Aorta (tissue), 5 donors: ENCODE measurements at regions not wholly inside any gene's neighbourhood (a gene's known extent, or its start where the extent isn't known, plus 50 kb on each side); places are given as distances from the start of the nearest gene placed in this dataset.

Experiments used
- ATAC-seq: fragments of 200-7000 bp; cut with Tn5 transposase; one replicate; pipeline ENCODE4 v1.9.1; 2022; ENCODE audit warnings: moderate library complexity; ENCODE audit not compliant: low FRiP score
- DNase-seq, 2 donors: peaks; one replicate each; pipeline ENCODE4 v3.0.0-alpha.2; 2020
- H3K27ac ChIP-seq, 2 donors: one replicate each; pipeline ENCODE4 v1.5.1; 2013; ENCODE audit warnings: low read length in 2 of 2, mild to moderate bottlenecking in 2 of 2, moderate library complexity in 2 of 2, control low read depth in 1 of 2, inconsistent platforms in 1 of 2, low read depth in 1 of 2
- H3K27me3 ChIP-seq, 2 donors: one replicate each; pipeline ENCODE4 v1.6.1; 2013; ENCODE audit warnings: control low read depth in 1 of 2, low read length in 1 of 2, mild to moderate bottlenecking in 1 of 2, moderate library complexity in 1 of 2; ENCODE audit not compliant: insufficient read depth in 2 of 2, control insufficient read depth in 1 of 2
- H3K36me3 ChIP-seq, 2 donors: one replicate each; pipeline ENCODE4 v1.6.1; 2013; ENCODE audit warnings: control low read depth in 1 of 2, low read length in 1 of 2, mild to moderate bottlenecking in 1 of 2; ENCODE audit not compliant: insufficient read depth in 2 of 2, control insufficient read depth in 1 of 2
- H3K4me1 ChIP-seq, 2 donors: one replicate each; pipeline ENCODE4 v1.6.1; 2013; ENCODE audit warnings: low read length in 2 of 2, control low read depth in 1 of 2, mild to moderate bottlenecking in 1 of 2, moderate library complexity in 1 of 2; ENCODE audit not compliant: insufficient read depth in 2 of 2, control insufficient read depth in 1 of 2
- H3K4me3 ChIP-seq, 2 donors: one replicate each; pipeline ENCODE4 v1.5.1; 2013; ENCODE audit warnings: low read length in 2 of 2, control low read depth in 1 of 2, mild to moderate bottlenecking in 1 of 2
- H3K9me3 ChIP-seq: one replicate; pipeline ENCODE4 v1.6.1; 2013; ENCODE audit warnings: mild to moderate bottlenecking, low read length; ENCODE audit not compliant: control insufficient read depth
- WGBS, 2 donors: extraction: QIAGEN DNeasy Blood & Tissue Kit; methylation state at CpG; one replicate each; pipeline ENCODE4 v1.1.7; 2013; 5-methylcytosine and 5-hydroxymethylcytosine counted together
- intact Hi-C, 2 donors: fragments of 100-400 bp; cut with DNase I; formaldehyde crosslinking; loops; one replicate each; pipeline versions ENCODE4 v1.14.2 to v1.15.0; 2022
- donor health status: healthy with polysubstance abuse.
- donor health status: Bipolar disorder and iron deficiency.
- donor health status: DM: no; HTN: no; CAD: no.
- donor health status: DM: no; HTN: no; CAD: no.
- donor health status: DM: yes; HTN: yes; CAD: no.

- Histone ChIP-seq H3K4me3 (no peak overlapping the region), H3K9me3 (no peaks in the 10 kb centered on the region), H3K27me3 (no peaks in the 10 kb centered on the region), H3K36me3 (no peaks in the 10 kb centered on the region), H3K4me1 (no peaks in the 10 kb centered on the region), H3K27ac (no peak overlapping the region)
- no peak for ATAC-seq
- intact Hi-C loops = no loop called here
- WGBS, 2 donors = 42 to 47% methylated on average over 4 of the region's 4 CpGs
- DNase-seq = no peak
These were observed 182.5 kb upstream of the RASSF8 start for GRCh38 chr12:25775968-25776367.

GRCh38 chr12:25780771-25781170, 177.7 kb upstream of the RASSF8 start:
- 71 to 80% methylated on average over 3 of the region's 3 CpGs for WGBS, 2 donors
- Histone ChIP-seq H3K36me3 (no peaks in the 10 kb centered on the region), H3K9me3 (no peaks in the 10 kb centered on the region), H3K4me3 (no peak overlapping the region), H3K4me1 (no peaks in the 10 kb centered on the region), H3K27ac (no peak overlapping the region), H3K27me3 (no peaks in the 10 kb centered on the region)
- ATAC-seq (no peak), DNase-seq (no peak)
- intact Hi-C loops = no loop called here

- no peaks in the 10 kb centered on the region for H3K9me3 ChIP-seq
- ATAC-seq (no peak), DNase-seq (no peak)
- no peaks in the 10 kb centered on the region for H3K4me1 ChIP-seq
- no peaks in the 10 kb centered on the region for H3K36me3 ChIP-seq
- H3K27me3 ChIP-seq = no peaks in the 10 kb centered on the region
- intact Hi-C loops = no loop called here
- WGBS, 2 donors = 74 to 76% methylated on average over 4 of the region's 4 CpGs
- H3K27ac ChIP-seq = no peak overlapping the region
- H3K4me3 ChIP-seq = no peak overlapping the region
These were observed 177.2 kb upstream of the RASSF8 start for GRCh38 chr12:25781232-25781631.

GRCh38 chr12:25783566-25783965, 174.9 kb upstream of the RASSF8 start:
- no peaks in the 10 kb centered on the region for H3K27me3 ChIP-seq
- no peak overlapping the region for H3K4me3 ChIP-seq
- H3K36me3 ChIP-seq = no peaks in the 10 kb centered on the region
- DNase-seq (no peak), ATAC-seq (no peak)
- no peaks in the 10 kb centered on the region for H3K4me1 ChIP-seq
- 88 to 89% methylated on average over 5 of the region's 5 CpGs for WGBS, 2 donors
- intact Hi-C loops = no loop called here
- H3K27ac ChIP-seq = no peak overlapping the region
- H3K9me3 ChIP-seq = no peaks in the 10 kb centered on the region

- no peaks in the 10 kb centered on the region for H3K36me3 ChIP-seq
- no peak overlapping the region for H3K27ac ChIP-seq
- intact Hi-C loops = no loop called here
- WGBS, 2 donors = 92 to 95% methylated on average over 7 of the region's 7 CpGs
- no peaks in the 10 kb centered on the region for H3K4me1 ChIP-seq
- DNase-seq (no peak), ATAC-seq (no peak)
- no peaks in the 10 kb centered on the region for H3K9me3 ChIP-seq
- no peak overlapping the region for H3K4me3 ChIP-seq
- H3K27me3 ChIP-seq = no peaks in the 10 kb centered on the region
These were observed 173.8 kb upstream of the RASSF8 start for GRCh38 chr12:25784669-25785068.

- H3K27ac ChIP-seq = no peak overlapping the region
- peaks cover 0 to 3% of the 10 kb centered on the region in 2 donors for H3K4me1 ChIP-seq
- no peak for ATAC-seq
- H3K27me3 ChIP-seq = no peaks in the 10 kb centered on the region
- H3K9me3 ChIP-seq = no peaks in the 10 kb centered on the region
- WGBS, 2 donors = 88 to 94% methylated on average over 4 of the region's 4 CpGs
- no peak for DNase-seq
- intact Hi-C loops = no loop called here
- H3K4me3 ChIP-seq = no peak overlapping the region
- no peaks in the 10 kb centered on the region for H3K36me3 ChIP-seq
These were observed 173.3 kb upstream of the RASSF8 start for GRCh38 chr12:25785134-25785533.

GRCh38 chr12:25787701-25788100, 170.8 kb upstream of the RASSF8 start:
- DNase-seq (no peak), ATAC-seq (no peak)
- H3K9me3 ChIP-seq = no peaks in the 10 kb centered on the region
- no peak overlapping the region for H3K4me3 ChIP-seq
- H3K4me1 ChIP-seq = peaks cover 0 to 4% of the 10 kb centered on the region in 2 donors
- intact Hi-C loops = no loop called here
- no peak overlapping the region for H3K27ac ChIP-seq
- no peaks in the 10 kb centered on the region for H3K27me3 ChIP-seq
- 74 to 82% methylated on average over 2 of the region's 2 CpGs for WGBS, 2 donors
- no peaks in the 10 kb centered on the region for H3K36me3 ChIP-seq

- Histone ChIP-seq H3K4me1 (peaks cover 0 to 4% of the 10 kb centered on the region in 2 donors), H3K27me3 (no peaks in the 10 kb centered on the region), H3K27ac (no peak overlapping the region), H3K9me3 (no peaks in the 10 kb centered on the region), H3K36me3 (no peaks in the 10 kb centered on the region), H3K4me3 (no peak overlapping the region)
- WGBS, 2 donors = 59 to 84% methylated on average over 1 of the region's 1 CpG
- ATAC-seq (peak; percentile 33), DNase-seq (no peak)
- intact Hi-C loops = no loop called here
These were observed 169.6 kb upstream of the RASSF8 start for GRCh38 chr12:25788707-25789442.

- DNase-seq = no peak
- Histone ChIP-seq H3K27ac (no peak overlapping the region), H3K4me3 (no peak overlapping the region), H3K36me3 (no peaks in the 10 kb centered on the region), H3K27me3 (no peaks in the 10 kb centered on the region), H3K4me1 (peaks cover 0 to 4% of the 10 kb centered on the region in 2 donors), H3K9me3 (no peaks in the 10 kb centered on the region)
- intact Hi-C loops = no loop called here
- peak; percentile 72 for ATAC-seq
- 5 to 6% methylated on average over 4 of the region's 4 CpGs for WGBS, 2 donors
These were observed 168.9 kb upstream of the RASSF8 start for GRCh38 chr12:25789541-25789944.
